ENCODE measurements at regions not wholly inside any gene's neighbourhood (a gene's known extent, or its start where the extent isn't known, plus 50 kb on each side); places are given as distances from the start of the nearest gene placed in this dataset.

DNA sequence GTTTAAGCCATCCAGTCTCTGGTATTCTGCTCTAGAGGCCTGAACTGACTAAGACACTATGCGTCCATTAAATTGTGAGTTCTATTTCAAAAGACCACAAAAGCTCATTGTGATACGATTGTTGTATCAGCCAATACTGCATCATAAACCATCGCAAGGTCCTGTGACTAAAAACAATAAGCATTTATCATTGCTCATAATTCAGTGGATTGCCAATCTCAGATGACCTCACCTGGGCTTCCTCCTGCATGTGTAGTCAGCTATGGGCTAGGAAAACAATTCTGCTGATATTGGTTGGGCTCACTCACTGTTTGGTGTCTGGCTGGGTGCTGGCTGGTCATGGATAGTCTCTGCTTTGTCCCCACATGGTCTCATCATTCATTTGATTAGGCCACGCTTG is 592.7 kb upstream of the BTBD3 start:
- H3K4me3 Mint-ChIP-seq = no peak overlapping the region
- Histone ChIP-seq H3K4me3 (no peak overlapping the region), H3K9me3 (ENCODE audit: low read depth) (peaks cover 6% of the 10 kb centered on the region), H3K4me1 (peaks cover 3% of the 10 kb centered on the region), H3K4me2 (no peak overlapping the region), H3K36me3 (peaks cover 7% of the 10 kb centered on the region), H3F3A (ENCODE audit: low read depth) (no peaks in the 10 kb centered on the region), H3K27me3 (no peaks in the 10 kb centered on the region), H3K27ac (no peak overlapping the region), H3K79me2 (ENCODE audit: low read depth) (no peaks in the 10 kb centered on the region), H2AFZ (replicated peaks) (no peak overlapping the region), H3K9ac (no peak overlapping the region), H4K20me1 (ENCODE audit: low read depth) (no peaks in the 10 kb centered on the region)
- peaks cover 15% of the 10 kb centered on the region for H3K9me3 Mint-ChIP-seq
- no peak overlapping the region for H3K27ac Mint-ChIP-seq
- H3K27me3 Mint-ChIP-seq (ENCODE audit: insufficient read depth, low read depth) = no peaks in the 10 kb centered on the region
- no peak for DNase-seq (ENCODE audit: low spot score)
- TF ChIP-seq EZH2phosphoT487 (IDR thresholded peaks at IDR 0.05) = no peak
- TF ChIP-seq EZH2 (IDR thresholded peaks at IDR 0.05) = no peak
- TF ChIP-seq, protein P1, sequence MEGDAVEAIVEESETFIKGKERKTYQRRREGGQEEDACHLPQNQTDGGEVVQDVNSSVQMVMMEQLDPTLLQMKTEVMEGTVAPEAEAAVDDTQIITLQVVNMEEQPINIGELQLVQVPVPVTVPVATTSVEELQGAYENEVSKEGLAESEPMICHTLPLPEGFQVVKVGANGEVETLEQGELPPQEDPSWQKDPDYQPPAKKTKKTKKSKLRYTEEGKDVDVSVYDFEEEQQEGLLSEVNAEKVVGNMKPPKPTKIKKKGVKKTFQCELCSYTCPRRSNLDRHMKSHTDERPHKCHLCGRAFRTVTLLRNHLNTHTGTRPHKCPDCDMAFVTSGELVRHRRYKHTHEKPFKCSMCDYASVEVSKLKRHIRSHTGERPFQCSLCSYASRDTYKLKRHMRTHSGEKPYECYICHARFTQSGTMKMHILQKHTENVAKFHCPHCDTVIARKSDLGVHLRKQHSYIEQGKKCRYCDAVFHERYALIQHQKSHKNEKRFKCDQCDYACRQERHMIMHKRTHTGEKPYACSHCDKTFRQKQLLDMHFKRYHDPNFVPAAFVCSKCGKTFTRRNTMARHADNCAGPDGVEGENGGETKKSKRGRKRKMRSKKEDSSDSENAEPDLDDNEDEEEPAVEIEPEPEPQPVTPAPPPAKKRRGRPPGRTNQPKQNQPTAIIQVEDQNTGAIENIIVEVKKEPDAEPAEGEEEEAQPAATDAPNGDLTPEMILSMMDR (IDR thresholded peaks at IDR 0.05) = no peak
- no peaks in the 10 kb centered on the region for H3K36me3 Mint-ChIP-seq
- peaks cover 6% of the 10 kb centered on the region for H3K4me1 Mint-ChIP-seq

DNA sequence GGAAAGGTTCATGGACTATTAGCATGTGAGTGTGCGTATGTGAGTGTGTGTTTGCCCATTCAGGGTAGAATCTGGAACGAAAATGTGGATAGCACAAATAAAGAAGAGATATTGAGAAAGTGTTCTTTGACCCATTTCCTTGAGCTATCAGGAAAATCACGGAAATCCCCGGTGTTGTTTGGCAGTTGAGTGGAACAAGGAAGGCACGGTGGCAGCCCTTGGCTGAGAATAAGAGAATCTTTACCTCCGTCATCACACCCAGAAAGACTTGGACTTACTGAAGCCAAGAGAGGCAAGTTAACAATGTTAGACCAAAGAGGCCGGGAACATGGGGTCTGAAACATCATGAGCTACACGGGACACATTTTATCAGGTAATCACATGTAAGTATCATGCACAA is 588.9 kb upstream of the BTBD3 start:
- no peak overlapping the region for H3K4me2 ChIP-seq
- H3F3A ChIP-seq (ENCODE audit: low read depth) = no peaks in the 10 kb centered on the region
- no peak overlapping the region for H3K27ac Mint-ChIP-seq
- TF ChIP-seq EZH2 (IDR thresholded peaks at IDR 0.05) (no peak), EZH2phosphoT487 (IDR thresholded peaks at IDR 0.05) (no peak)
- TF ChIP-seq, protein P1 (IDR thresholded peaks at IDR 0.05) = no peak
- no peaks in the 10 kb centered on the region for H3K27me3 Mint-ChIP-seq (ENCODE audit: insufficient read depth, low read depth)
- H3K9me3 Mint-ChIP-seq = peaks cover 6% of the 10 kb centered on the region
- H3K4me3 Mint-ChIP-seq = no peak overlapping the region
- no peaks in the 10 kb centered on the region for H3K36me3 Mint-ChIP-seq
- no peak for DNase-seq (ENCODE audit: low spot score)
- peaks cover 10% of the 10 kb centered on the region for H3K4me1 Mint-ChIP-seq
- H3K4me1 ChIP-seq = peaks cover 10% of the 10 kb centered on the region
- no peak overlapping the region for H3K4me3 ChIP-seq
- H3K79me2 ChIP-seq (ENCODE audit: low read depth) = no peaks in the 10 kb centered on the region
- no peaks in the 10 kb centered on the region for H3K27me3 ChIP-seq
- H4K20me1 ChIP-seq (ENCODE audit: low read depth) = no peaks in the 10 kb centered on the region
- H3K36me3 ChIP-seq = no peaks in the 10 kb centered on the region
- no peak overlapping the region for H2AFZ ChIP-seq (replicated peaks)
- no peak overlapping the region for H3K9ac ChIP-seq
- H3K27ac ChIP-seq = no peak overlapping the region
- H3K9me3 ChIP-seq (ENCODE audit: low read depth) = no peaks in the 10 kb centered on the region

DNA sequence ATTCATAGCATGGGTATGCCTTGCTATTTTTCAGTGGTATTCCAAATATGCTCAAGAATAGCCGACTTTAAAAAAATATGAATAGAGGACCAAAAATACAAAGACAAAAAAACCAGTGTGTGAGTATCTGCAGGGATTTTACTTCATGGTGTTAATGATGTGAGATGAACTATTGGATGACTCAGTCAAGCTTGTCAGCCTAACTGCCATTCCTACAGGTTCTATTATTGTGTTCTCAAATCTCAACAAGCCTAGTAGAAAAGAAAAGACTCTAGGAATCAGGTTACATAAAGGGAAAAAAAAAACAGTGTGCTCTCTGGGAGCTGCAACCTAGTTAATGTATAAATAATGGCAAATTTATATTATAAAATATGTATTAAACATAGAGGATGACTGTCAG is 588.4 kb upstream of the BTBD3 start:
- Histone ChIP-seq H3K27ac (no peak overlapping the region), H3K4me2 (no peak overlapping the region), H3K4me1 (peaks cover 14% of the 10 kb centered on the region), H3K9ac (no peak overlapping the region), H2AFZ (replicated peaks) (no peak overlapping the region), H3K4me3 (no peak overlapping the region), H3K79me2 (ENCODE audit: low read depth) (no peaks in the 10 kb centered on the region), H3F3A (ENCODE audit: low read depth) (no peaks in the 10 kb centered on the region), H3K9me3 (ENCODE audit: low read depth) (no peaks in the 10 kb centered on the region), H3K36me3 (no peaks in the 10 kb centered on the region), H3K27me3 (no peaks in the 10 kb centered on the region), H4K20me1 (ENCODE audit: low read depth) (no peaks in the 10 kb centered on the region)
- no peaks in the 10 kb centered on the region for H3K27me3 Mint-ChIP-seq (ENCODE audit: insufficient read depth, low read depth)
- peaks cover 11% of the 10 kb centered on the region for H3K4me1 Mint-ChIP-seq
- H3K9me3 Mint-ChIP-seq = peaks cover 6% of the 10 kb centered on the region
- no peak for DNase-seq (ENCODE audit: low spot score)
- H3K27ac Mint-ChIP-seq = no peak overlapping the region
- no peak overlapping the region for H3K4me3 Mint-ChIP-seq
- TF ChIP-seq, protein P1 (IDR thresholded peaks at IDR 0.05) = no peak
- TF ChIP-seq EZH2phosphoT487 (IDR thresholded peaks at IDR 0.05) = no peak
- no peak for TF ChIP-seq EZH2 (IDR thresholded peaks at IDR 0.05)
- H3K36me3 Mint-ChIP-seq = no peaks in the 10 kb centered on the region
